ENCODE measurements at regions not wholly inside any gene's neighbourhood (a gene's known extent, or its start where the extent isn't known, plus 50 kb on each side); places are given as distances from the start of the nearest gene placed in this dataset.

DNA sequence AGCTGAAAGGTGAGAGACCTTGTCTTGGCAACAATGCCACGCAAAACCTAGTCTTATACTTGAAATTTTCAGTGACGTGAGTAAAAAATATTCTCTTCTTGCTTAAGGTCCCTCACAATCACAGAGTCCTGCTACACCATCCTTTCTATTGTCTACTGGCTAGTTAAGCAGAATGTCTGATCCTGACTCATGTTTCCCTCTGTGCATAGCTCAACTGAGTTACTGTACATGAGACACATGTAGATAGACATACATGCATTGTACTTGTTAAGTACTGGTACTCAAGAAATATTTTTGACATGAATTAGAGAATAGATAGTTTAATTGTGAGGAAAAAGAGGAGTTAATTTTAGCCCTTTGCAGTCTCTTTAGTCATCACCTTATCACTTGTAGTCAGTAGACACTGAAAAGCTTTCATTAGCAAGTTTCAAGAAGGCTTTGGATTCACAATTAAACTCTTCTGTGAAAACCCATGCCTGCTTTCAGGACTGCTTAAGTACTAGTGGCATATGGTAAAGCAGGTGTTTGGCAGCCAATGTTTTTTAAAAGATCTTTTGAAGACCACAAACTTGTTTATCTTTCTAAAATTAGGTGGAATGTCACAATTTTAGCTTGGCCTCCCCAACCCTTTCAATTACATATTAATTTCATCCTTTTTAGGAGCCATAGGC is 158.7 kb upstream of the CCDC150 start:
- WGBS (ENCODE audit: insufficient coverage), result 100% methylated on average over 2 of the region's 2 CpGs
- no peaks in the 10 kb centered on the region for H3K9me3 Mint-ChIP-seq

DNA sequence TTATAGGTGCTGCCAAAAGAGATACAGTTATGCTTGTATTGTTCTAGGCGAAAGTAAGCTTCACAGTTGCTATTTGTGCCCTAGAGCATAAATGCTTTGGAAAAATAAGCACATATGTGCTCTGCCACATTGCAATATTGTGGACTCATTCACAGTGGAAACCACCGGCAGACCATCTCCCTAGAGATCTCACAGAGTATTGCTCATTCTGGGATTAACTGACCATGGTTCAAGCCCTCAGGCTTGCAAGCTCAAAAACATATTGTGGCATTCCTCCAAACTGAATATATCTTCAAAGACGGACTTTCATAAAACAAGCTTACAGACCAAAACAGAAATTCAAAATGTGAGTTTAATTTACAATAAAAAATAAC is 158.2 kb upstream of the CCDC150 start:
- Mint-ChIP-seq H3K27ac (no peak overlapping the region), H3K27me3 (ENCODE audit: low read depth in 2 of 2) (peaks cover 6% of the 10 kb centered on the region in 2 donors), H3K4me3 (no peak overlapping the region), H3K36me3 (no peaks in the 10 kb centered on the region), H3K9me3 (no peaks in the 10 kb centered on the region), H3K4me1 (no peaks in the 10 kb centered on the region)
- TF ChIP-seq, protein P1, sequence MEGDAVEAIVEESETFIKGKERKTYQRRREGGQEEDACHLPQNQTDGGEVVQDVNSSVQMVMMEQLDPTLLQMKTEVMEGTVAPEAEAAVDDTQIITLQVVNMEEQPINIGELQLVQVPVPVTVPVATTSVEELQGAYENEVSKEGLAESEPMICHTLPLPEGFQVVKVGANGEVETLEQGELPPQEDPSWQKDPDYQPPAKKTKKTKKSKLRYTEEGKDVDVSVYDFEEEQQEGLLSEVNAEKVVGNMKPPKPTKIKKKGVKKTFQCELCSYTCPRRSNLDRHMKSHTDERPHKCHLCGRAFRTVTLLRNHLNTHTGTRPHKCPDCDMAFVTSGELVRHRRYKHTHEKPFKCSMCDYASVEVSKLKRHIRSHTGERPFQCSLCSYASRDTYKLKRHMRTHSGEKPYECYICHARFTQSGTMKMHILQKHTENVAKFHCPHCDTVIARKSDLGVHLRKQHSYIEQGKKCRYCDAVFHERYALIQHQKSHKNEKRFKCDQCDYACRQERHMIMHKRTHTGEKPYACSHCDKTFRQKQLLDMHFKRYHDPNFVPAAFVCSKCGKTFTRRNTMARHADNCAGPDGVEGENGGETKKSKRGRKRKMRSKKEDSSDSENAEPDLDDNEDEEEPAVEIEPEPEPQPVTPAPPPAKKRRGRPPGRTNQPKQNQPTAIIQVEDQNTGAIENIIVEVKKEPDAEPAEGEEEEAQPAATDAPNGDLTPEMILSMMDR (IDR thresholded peaks at IDR 0.05), result no peak
- no peaks in the 10 kb centered on the region for H3K27me3 ChIP-seq (ENCODE audit: control insufficient read depth, insufficient read depth, low read length)
- H3K36me3 ChIP-seq (ENCODE audit: control insufficient read depth, insufficient read depth, low read length), result no peaks in the 10 kb centered on the region
- no peak overlapping the region for H3K27ac ChIP-seq (ENCODE audit: low read length)
- DNase-seq (no peak), ATAC-seq (no peak)
- intact Hi-C loops (cut with micrococcal nuclease), result no loop called here
- H3K4me3 ChIP-seq (ENCODE audit: low read length), result no peak overlapping the region
- H3K9me3 ChIP-seq (ENCODE audit: control insufficient read depth, insufficient read depth, low read length), result no peaks in the 10 kb centered on the region
- 81% methylated on average over 2 of the region's 3 CpGs for WGBS (ENCODE audit: insufficient coverage)
- no peaks in the 10 kb centered on the region for H3K4me1 ChIP-seq (ENCODE audit: control insufficient read depth, insufficient read depth, low read length)

More for the DNA sequence above, 158.7 kb upstream of the CCDC150 start:
- no peak overlapping the region for H3K27ac ChIP-seq (ENCODE audit: low read length)
- DNase-seq (no peak), ATAC-seq (no peak)
- no peaks in the 10 kb centered on the region for H3K36me3 Mint-ChIP-seq
- peaks cover 6% of the 10 kb centered on the region in 2 donors for H3K27me3 Mint-ChIP-seq (ENCODE audit: low read depth in 2 of 2)
- no peak overlapping the region for H3K27ac Mint-ChIP-seq
- H3K36me3 ChIP-seq (ENCODE audit: control insufficient read depth, insufficient read depth, low read length), result no peaks in the 10 kb centered on the region
- H3K4me1 ChIP-seq (ENCODE audit: control insufficient read depth, insufficient read depth, low read length), result no peaks in the 10 kb centered on the region
- H3K4me1 Mint-ChIP-seq, result no peaks in the 10 kb centered on the region
- no peak overlapping the region for H3K4me3 ChIP-seq (ENCODE audit: low read length)
- no peaks in the 10 kb centered on the region for H3K27me3 ChIP-seq (ENCODE audit: control insufficient read depth, insufficient read depth, low read length)
- H3K9me3 ChIP-seq (ENCODE audit: control insufficient read depth, insufficient read depth, low read length), result no peaks in the 10 kb centered on the region
- intact Hi-C loops (cut with micrococcal nuclease), result no loop called here
- TF ChIP-seq, protein P1 (IDR thresholded peaks at IDR 0.05), result no peak
- no peak overlapping the region for H3K4me3 Mint-ChIP-seq

DNA sequence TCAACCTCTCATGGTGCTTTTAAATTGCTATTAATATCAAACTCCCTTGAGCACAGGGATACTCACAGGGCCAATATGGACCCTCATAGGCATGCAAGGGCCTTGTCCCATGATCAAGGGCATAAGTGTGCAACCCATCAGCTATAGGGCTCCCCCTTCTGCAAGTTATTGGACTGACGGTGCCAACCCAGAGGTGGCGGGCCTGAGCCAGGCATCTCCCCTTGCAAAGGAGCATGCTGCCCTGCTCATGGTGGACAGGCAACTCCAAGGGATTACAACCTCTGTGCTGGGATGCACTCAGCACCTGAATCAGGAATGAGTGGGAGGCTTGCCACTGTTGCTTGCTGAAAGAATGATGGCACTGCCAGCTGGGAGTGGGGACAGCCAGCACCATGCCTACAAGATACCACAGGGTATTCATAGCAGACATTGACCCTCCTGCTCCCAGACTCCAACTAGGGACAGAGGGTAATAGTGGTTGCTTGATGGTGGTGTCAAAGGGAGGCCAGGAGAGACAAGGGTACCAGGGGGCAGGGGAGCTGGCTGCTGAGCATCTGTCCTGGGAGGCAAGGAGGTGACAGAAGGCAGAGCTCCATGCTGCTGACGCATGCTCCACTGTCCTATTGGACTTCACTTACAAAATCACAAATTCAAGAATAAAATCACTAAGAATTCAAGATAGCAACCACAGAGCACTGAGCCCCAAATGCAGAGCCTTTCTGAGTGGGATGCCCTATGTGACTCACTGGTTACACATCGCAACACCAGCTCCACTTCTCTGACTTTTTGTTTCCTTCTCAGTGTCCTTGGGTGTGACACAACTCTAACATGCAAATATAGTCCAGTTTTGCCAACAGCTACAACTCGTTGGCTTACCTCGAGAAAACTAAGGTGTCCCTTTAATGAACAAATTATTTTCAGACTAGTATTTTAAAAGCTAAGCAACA is 157.1 kb upstream of the CCDC150 start:
- Histone ChIP-seq H3K4me3 (ENCODE audit: low read length) (no peak overlapping the region), H3K27me3 (ENCODE audit: control insufficient read depth, insufficient read depth, low read length) (no peaks in the 10 kb centered on the region), H3K4me1 (ENCODE audit: control insufficient read depth, insufficient read depth, low read length) (no peaks in the 10 kb centered on the region), H3K9me3 (ENCODE audit: control insufficient read depth, insufficient read depth, low read length) (no peaks in the 10 kb centered on the region), H3K27ac (ENCODE audit: low read length) (no peak overlapping the region), H3K36me3 (ENCODE audit: control insufficient read depth, insufficient read depth, low read length) (no peaks in the 10 kb centered on the region)
- intact Hi-C loops (cut with micrococcal nuclease), result no loop called here
- no peak overlapping the region for H3K27ac Mint-ChIP-seq
- no peak overlapping the region for H3K4me3 Mint-ChIP-seq
- DNase-seq, result no peak
- TF ChIP-seq, protein P1 (IDR thresholded peaks at IDR 0.05), result no peak
- no peaks in the 10 kb centered on the region for H3K36me3 Mint-ChIP-seq
- no peaks in the 10 kb centered on the region for H3K4me1 Mint-ChIP-seq
- WGBS (ENCODE audit: insufficient coverage), result 87% methylated on average over 5 of the region's 6 CpGs
- H3K27me3 Mint-ChIP-seq (ENCODE audit: low read depth in 2 of 2), result peaks cover 6 to 9% of the 10 kb centered on the region in 2 donors
- ATAC-seq, result no peak
- H3K9me3 Mint-ChIP-seq, result no peaks in the 10 kb centered on the region
